C4-2B (cell line): ENCODE measurements at regions not wholly inside any gene's neighbourhood (a gene's known extent, or its start where the extent isn't known, plus 50 kb on each side); places are given as distances from the start of the nearest gene placed in this dataset.

ENCODE experiments used
- ZFX ChIP-seq: fragments of 450-650 bp; IDR thresholded peaks from 2 replicates; pipeline ENCODE4 v1.6.1; 2017
- TF ChIP-seq, protein P1 (sequence below): fragments of 450-650 bp; conservative IDR thresholded peaks from 2 replicates; pipeline ENCODE4 v1.5.1; 2017; ENCODE audit warnings: mild to moderate bottlenecking

DNA sequence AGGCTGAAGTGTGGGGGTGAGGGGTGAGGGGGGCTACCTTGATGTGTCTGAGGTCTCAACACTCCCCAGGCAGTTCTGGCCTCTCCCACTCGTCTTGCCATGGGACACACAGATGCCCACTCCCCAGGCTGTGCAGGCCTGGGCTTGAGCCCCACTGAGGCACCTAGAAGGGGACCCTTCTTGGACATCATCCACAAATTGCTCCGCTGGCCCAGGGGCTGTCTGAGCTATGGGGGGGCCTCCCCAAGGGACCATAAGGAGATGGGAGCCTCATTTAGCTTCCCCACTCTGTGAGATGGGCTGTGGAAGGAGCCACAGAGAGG lies 155.5 kb upstream of the MLN start:
- TF ChIP-seq, protein P1, sequence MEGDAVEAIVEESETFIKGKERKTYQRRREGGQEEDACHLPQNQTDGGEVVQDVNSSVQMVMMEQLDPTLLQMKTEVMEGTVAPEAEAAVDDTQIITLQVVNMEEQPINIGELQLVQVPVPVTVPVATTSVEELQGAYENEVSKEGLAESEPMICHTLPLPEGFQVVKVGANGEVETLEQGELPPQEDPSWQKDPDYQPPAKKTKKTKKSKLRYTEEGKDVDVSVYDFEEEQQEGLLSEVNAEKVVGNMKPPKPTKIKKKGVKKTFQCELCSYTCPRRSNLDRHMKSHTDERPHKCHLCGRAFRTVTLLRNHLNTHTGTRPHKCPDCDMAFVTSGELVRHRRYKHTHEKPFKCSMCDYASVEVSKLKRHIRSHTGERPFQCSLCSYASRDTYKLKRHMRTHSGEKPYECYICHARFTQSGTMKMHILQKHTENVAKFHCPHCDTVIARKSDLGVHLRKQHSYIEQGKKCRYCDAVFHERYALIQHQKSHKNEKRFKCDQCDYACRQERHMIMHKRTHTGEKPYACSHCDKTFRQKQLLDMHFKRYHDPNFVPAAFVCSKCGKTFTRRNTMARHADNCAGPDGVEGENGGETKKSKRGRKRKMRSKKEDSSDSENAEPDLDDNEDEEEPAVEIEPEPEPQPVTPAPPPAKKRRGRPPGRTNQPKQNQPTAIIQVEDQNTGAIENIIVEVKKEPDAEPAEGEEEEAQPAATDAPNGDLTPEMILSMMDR: no peak
- no peak for TF ChIP-seq ZFX
